ENCODE measurements at regions not wholly inside any gene's neighbourhood (a gene's known extent, or its start where the extent isn't known, plus 50 kb on each side); places are given as distances from the start of the nearest gene placed in this dataset.

GRCh38 chr6:4186385-4186784 is 51.0 kb upstream of the ECI2 start:
- no peak for ATAC-seq
- no peak for TF ChIP-seq SNAI2 (CRISPR knock-in tag; IDR thresholded peaks at IDR 0.05)
- no peak for TF ChIP-seq ZFP3 (CRISPR knock-in tag; IDR thresholded peaks at IDR 0.05)
- TF ChIP-seq, protein P1, sequence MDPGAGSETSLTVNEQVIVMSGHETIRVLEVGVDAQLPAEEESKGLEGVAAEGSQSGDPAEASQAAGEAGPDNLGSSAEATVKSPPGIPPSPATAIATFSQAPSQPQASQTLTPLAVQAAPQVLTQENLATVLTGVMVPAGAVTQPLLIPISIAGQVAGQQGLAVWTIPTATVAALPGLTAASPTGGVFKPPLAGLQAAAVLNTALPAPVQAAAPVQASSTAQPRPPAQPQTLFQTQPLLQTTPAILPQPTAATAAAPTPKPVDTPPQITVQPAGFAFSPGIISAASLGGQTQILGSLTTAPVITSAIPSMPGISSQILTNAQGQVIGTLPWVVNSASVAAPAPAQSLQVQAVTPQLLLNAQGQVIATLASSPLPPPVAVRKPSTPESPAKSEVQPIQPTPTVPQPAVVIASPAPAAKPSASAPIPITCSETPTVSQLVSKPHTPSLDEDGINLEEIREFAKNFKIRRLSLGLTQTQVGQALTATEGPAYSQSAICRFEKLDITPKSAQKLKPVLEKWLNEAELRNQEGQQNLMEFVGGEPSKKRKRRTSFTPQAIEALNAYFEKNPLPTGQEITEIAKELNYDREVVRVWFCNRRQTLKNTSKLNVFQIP (CRISPR knock-in tag; IDR thresholded peaks at IDR 0.05; ENCODE audit: borderline replicate concordance, low read depth) = no peak
- no peak for TF ChIP-seq TSHZ2 (CRISPR knock-in tag; IDR thresholded peaks at IDR 0.05)
- TF ChIP-seq, protein P2, sequence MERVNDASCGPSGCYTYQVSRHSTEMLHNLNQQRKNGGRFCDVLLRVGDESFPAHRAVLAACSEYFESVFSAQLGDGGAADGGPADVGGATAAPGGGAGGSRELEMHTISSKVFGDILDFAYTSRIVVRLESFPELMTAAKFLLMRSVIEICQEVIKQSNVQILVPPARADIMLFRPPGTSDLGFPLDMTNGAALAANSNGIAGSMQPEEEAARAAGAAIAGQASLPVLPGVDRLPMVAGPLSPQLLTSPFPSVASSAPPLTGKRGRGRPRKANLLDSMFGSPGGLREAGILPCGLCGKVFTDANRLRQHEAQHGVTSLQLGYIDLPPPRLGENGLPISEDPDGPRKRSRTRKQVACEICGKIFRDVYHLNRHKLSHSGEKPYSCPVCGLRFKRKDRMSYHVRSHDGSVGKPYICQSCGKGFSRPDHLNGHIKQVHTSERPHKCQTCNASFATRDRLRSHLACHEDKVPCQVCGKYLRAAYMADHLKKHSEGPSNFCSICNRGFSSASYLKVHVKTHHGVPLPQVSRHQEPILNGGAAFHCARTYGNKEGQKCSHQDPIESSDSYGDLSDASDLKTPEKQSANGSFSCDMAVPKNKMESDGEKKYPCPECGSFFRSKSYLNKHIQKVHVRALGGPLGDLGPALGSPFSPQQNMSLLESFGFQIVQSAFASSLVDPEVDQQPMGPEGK (CRISPR knock-in tag; IDR thresholded peaks at IDR 0.05; ENCODE audit: borderline replicate concordance) = no peak
- no peak for TF ChIP-seq ZNF565 (CRISPR knock-in tag; conservative IDR thresholded peaks at IDR 0.05; ENCODE audit: low read depth)
- TF ChIP-seq CREB5 (CRISPR knock-in tag; IDR thresholded peaks at IDR 0.05; ENCODE audit: low read depth) = no peak
- TF ChIP-seq ZNF8 (CRISPR knock-in tag; IDR thresholded peaks at IDR 0.05) = no peak
- TF ChIP-seq ZFP30 (CRISPR knock-in tag; IDR thresholded peaks at IDR 0.05) = no peak
- no peak for TF ChIP-seq TOX (CRISPR knock-in tag; IDR thresholded peaks at IDR 0.05; ENCODE audit: borderline replicate concordance)
- TF ChIP-seq TCF4 (CRISPR knock-in tag; IDR thresholded peaks at IDR 0.05; ENCODE audit: borderline replicate concordance) = no peak
- no peak for TF ChIP-seq CSDC2 (CRISPR knock-in tag; IDR thresholded peaks at IDR 0.05)
- no peak for TF ChIP-seq ARNTL (CRISPR knock-in tag; IDR thresholded peaks at IDR 0.05; ENCODE audit: borderline replicate concordance, low read depth)
- TF ChIP-seq PPARA (CRISPR knock-in tag; IDR thresholded peaks at IDR 0.05; ENCODE audit: borderline replicate concordance) = no peak
- TF ChIP-seq BACH2 (CRISPR knock-in tag; IDR thresholded peaks at IDR 0.05; ENCODE audit: borderline replicate concordance) = no peak
- no peak for TF ChIP-seq RARB (CRISPR knock-in tag; IDR thresholded peaks at IDR 0.05)
- TF ChIP-seq GLIS3 (CRISPR knock-in tag; IDR thresholded peaks at IDR 0.05) = no peak

DNA sequence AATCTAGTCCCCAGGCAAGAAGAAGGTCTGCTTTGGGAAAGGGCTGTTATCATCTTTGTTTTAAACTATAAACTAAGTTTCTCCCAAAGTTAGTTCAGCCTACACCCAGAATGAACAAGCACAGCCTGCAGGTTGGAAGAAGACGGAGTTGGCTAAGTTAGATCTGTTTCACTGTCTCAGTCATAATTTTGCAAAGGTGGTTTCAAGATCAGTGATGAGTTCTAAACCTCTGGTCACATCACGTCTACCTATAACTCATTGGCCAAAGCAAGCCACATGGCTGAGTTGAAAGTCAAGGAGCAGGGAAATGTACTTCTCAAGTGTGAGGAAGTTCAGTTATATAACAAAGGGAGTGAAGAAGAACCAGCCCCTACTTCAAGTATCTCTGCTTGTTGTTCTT is 50.5 kb upstream of the ECI2 start:
- no peak for ATAC-seq
- TF ChIP-seq GLIS3 (CRISPR knock-in tag; IDR thresholded peaks at IDR 0.05) = no peak
- no peak for TF ChIP-seq RARB (CRISPR knock-in tag; IDR thresholded peaks at IDR 0.05)
- no peak for TF ChIP-seq PPARA (CRISPR knock-in tag; IDR thresholded peaks at IDR 0.05; ENCODE audit: borderline replicate concordance)
- TF ChIP-seq, protein P1 (CRISPR knock-in tag; IDR thresholded peaks at IDR 0.05; ENCODE audit: borderline replicate concordance, low read depth) = no peak
- no peak for TF ChIP-seq ESRRG (CRISPR knock-in tag; IDR thresholded peaks at IDR 0.05)
- no peak for TF ChIP-seq TSHZ2 (CRISPR knock-in tag; IDR thresholded peaks at IDR 0.05)
- no peak for TF ChIP-seq ARNTL (CRISPR knock-in tag; IDR thresholded peaks at IDR 0.05; ENCODE audit: borderline replicate concordance, low read depth)
- no peak for TF ChIP-seq ZC3H10 (CRISPR knock-in tag; IDR thresholded peaks at IDR 0.05)
- no peak for TF ChIP-seq ZNF8 (CRISPR knock-in tag; IDR thresholded peaks at IDR 0.05)
- no peak for TF ChIP-seq ZNF565 (CRISPR knock-in tag; conservative IDR thresholded peaks at IDR 0.05; ENCODE audit: low read depth)

Data from SK-N-SH treated with all-trans-retinoic acid at 6 μM for 48 hours (cell line).